CD4-positive, alpha-beta T cell (primary cell): ENCODE measurements at regions not wholly inside any gene's neighbourhood (a gene's known extent, or its start where the extent isn't known, plus 50 kb on each side); places are given as distances from the start of the nearest gene placed in this dataset.

Experiments
- ATAC-seq: fragments of 200-7000 bp; cut with Tn5 transposase; one replicate; pipeline ENCODE4 v1.10.0; 2022; ENCODE audit warnings: mild to moderate bottlenecking; ENCODE audit not compliant: poor library complexity
- CTCF ChIA-PET: fragments of 350-600 bp; sonication (Branson Sonifier 250); formaldehyde crosslinking; loops from one replicate; lab custom pipeline; 2021; ENCODE audit warnings: antibody characterized with exemption, inconsistent platforms; lab: Charles Lee
- POLR2A ChIA-PET: fragments of 350-600 bp; sonication (Branson Sonifier 250); formaldehyde crosslinking; loops from one replicate; lab custom pipeline; 2021; ENCODE audit warnings: antibody characterized with exemption, inconsistent platforms; lab: Charles Lee
- DNase-seq, 14 experiments: peaks; one replicate each; pipeline ENCODE4 v3.0.0-alpha.2; 2013 to 2020; ENCODE audit warnings: mixed read lengths in 2 of 14
- H3K27ac ChIP-seq, 2 donors: one replicate each; pipeline versions ENCODE4 v1.5.1 to v1.7.0; 2013; ENCODE audit warnings: low read length in 2 of 2, low read depth in 1 of 2, mild to moderate bottlenecking in 1 of 2
- H3K27me3 ChIP-seq, 2 experiments: 1 replicate in 1 of 2; 2 replicates in 1 of 2; pipeline versions ENCODE4 v1.6.1 to v1.7.0; 2013; ENCODE audit warnings: low read length in 2 of 2, control low read depth in 1 of 2, mild to moderate bottlenecking in 1 of 2, moderate library complexity in 1 of 2; ENCODE audit not compliant: insufficient read depth in 2 of 2, control insufficient read depth in 1 of 2
- H3K36me3 ChIP-seq: one replicate; pipeline ENCODE4 v1.6.1; 2013; ENCODE audit warnings: low read length, control low read depth; ENCODE audit not compliant: insufficient read depth
- H3K4me1 ChIP-seq: one replicate; pipeline ENCODE4 v1.6.1; 2013; ENCODE audit warnings: low read length, control low read depth; ENCODE audit not compliant: insufficient read depth
- H3K4me3 ChIP-seq: one replicate; pipeline ENCODE4 v1.5.1; 2013; ENCODE audit warnings: mild to moderate bottlenecking, low read length, moderate library complexity
- H3K9me3 ChIP-seq, 2 experiments: 1 replicate in 1 of 2; 2 replicates in 1 of 2; pipeline versions ENCODE4 v1.6.1 to v1.7.0; 2013; ENCODE audit warnings: low read length in 2 of 2, mild to moderate bottlenecking in 2 of 2, control low read depth in 1 of 2, moderate library complexity in 1 of 2; ENCODE audit not compliant: control insufficient read depth in 1 of 2, insufficient read depth in 1 of 2
- H3K27ac Mint-ChIP-seq: one replicate; pipeline ENCODE4 v1.8.0; 2020; ENCODE audit warnings: mixed read lengths
- H3K27me3 Mint-ChIP-seq: one replicate; pipeline ENCODE4 v1.8.0; 2021; ENCODE audit warnings: mixed read lengths
- H3K36me3 Mint-ChIP-seq: one replicate; pipeline ENCODE4 v1.8.0; 2021; ENCODE audit warnings: low read depth, mixed read lengths
- H3K4me1 Mint-ChIP-seq: one replicate; pipeline ENCODE4 v1.8.0; 2021; ENCODE audit warnings: low read depth, mixed read lengths
- H3K4me3 Mint-ChIP-seq: one replicate; pipeline ENCODE4 v1.8.0; 2020; ENCODE audit warnings: mild to moderate bottlenecking, mixed read lengths
- H3K9me3 Mint-ChIP-seq: one replicate; pipeline ENCODE4 v1.8.0; 2020; ENCODE audit warnings: mixed read lengths
- CTCF ChIP-seq: fragments of 200-600 bp; IDR thresholded peaks from one replicate; pipeline ENCODE4 v1.8.0; 2022; ENCODE audit warnings: antibody characterized with exemption, mild to moderate bottlenecking
- intact Hi-C, 2 experiments: fragments of 100-400 bp; cut with DNase I in 1 of 2; cut with micrococcal nuclease in 1 of 2; formaldehyde crosslinking; loops; one replicate each; pipeline versions ENCODE4 v1.15.1 to v1.9.0; 2023 to 2025; cut with DNase I, micrococcal nuclease

- ChIA-PET CTCF (no interaction called here), POLR2A (no interaction called here)
- Histone ChIP-seq H3K36me3 (no peaks in the 10 kb centered on the region), H3K27me3 (no peaks in the 10 kb centered on the region), H3K4me1 (no peaks in the 10 kb centered on the region), H3K9me3 (peaks cover 0 to 7% of the 10 kb centered on the region in 2 experiments), H3K27ac (no peak overlapping the region), H3K4me3 (no peak overlapping the region)
- no peaks in the 10 kb centered on the region for H3K36me3 Mint-ChIP-seq
- no peak for TF ChIP-seq CTCF
- DNase-seq (no peak), ATAC-seq (no peak)
- H3K27me3 Mint-ChIP-seq = no peaks in the 10 kb centered on the region
- peaks cover 14% of the 10 kb centered on the region for H3K9me3 Mint-ChIP-seq
- intact Hi-C loops = no loop called here
- H3K27ac Mint-ChIP-seq = no peak overlapping the region
- H3K4me3 Mint-ChIP-seq = no peak overlapping the region
- no peaks in the 10 kb centered on the region for H3K4me1 Mint-ChIP-seq
Observed at GRCh38 chr11:97893612-97894011, 1127.1 kb upstream of the CNTN5 start.

- H3K4me1 ChIP-seq = no peaks in the 10 kb centered on the region
- ATAC-seq = no peak
- no peak overlapping the region for H3K27ac Mint-ChIP-seq
- no peaks in the 10 kb centered on the region for H3K36me3 Mint-ChIP-seq
- no peak overlapping the region for H3K4me3 Mint-ChIP-seq
- no peak for TF ChIP-seq CTCF
- ChIA-PET POLR2A (no interaction called here), CTCF (no interaction called here)
- H3K4me1 Mint-ChIP-seq = no peaks in the 10 kb centered on the region
- no peak overlapping the region for H3K27ac ChIP-seq
- intact Hi-C loops = no loop called here
- H3K9me3 Mint-ChIP-seq = peaks cover 15% of the 10 kb centered on the region
- DNase-seq = no peak
- H3K36me3 ChIP-seq = no peaks in the 10 kb centered on the region
- H3K27me3 Mint-ChIP-seq = no peaks in the 10 kb centered on the region
- peaks cover 0 to 8% of the 10 kb centered on the region in 2 experiments for H3K9me3 ChIP-seq
- H3K4me3 ChIP-seq = no peak overlapping the region
- H3K27me3 ChIP-seq = no peaks in the 10 kb centered on the region
Observed at GRCh38 chr11:97894978-97895377, 1125.8 kb upstream of the CNTN5 start.

GRCh38 chr11:97895572-97895971 is 1125.2 kb upstream of the CNTN5 start:
- no peak overlapping the region for H3K4me3 ChIP-seq
- TF ChIP-seq CTCF = no peak
- CTCF ChIA-PET = no interaction called here
- H3K27me3 ChIP-seq = no peaks in the 10 kb centered on the region
- H3K27ac Mint-ChIP-seq = no peak overlapping the region
- DNase-seq = no peak
- POLR2A ChIA-PET = no interaction called here
- H3K9me3 ChIP-seq = peaks cover 0 to 10% of the 10 kb centered on the region in 2 experiments
- H3K9me3 Mint-ChIP-seq = peaks cover 15% of the 10 kb centered on the region
- H3K36me3 Mint-ChIP-seq = no peaks in the 10 kb centered on the region
- H3K4me3 Mint-ChIP-seq = no peak overlapping the region
- H3K27ac ChIP-seq = no peak overlapping the region
- no peaks in the 10 kb centered on the region for H3K27me3 Mint-ChIP-seq
- H3K4me1 ChIP-seq = no peaks in the 10 kb centered on the region
- no peak for ATAC-seq
- intact Hi-C loops = no loop called here
- no peaks in the 10 kb centered on the region for H3K4me1 Mint-ChIP-seq
- H3K36me3 ChIP-seq = no peaks in the 10 kb centered on the region
